HCEC 1CT (cell line): ENCODE measurements at regions not wholly inside any gene's neighbourhood (a gene's known extent, or its start where the extent isn't known, plus 50 kb on each side); places are given as distances from the start of the nearest gene placed in this dataset.
A peak's percentile ranks its signal among the peaks of the same experiment; 100 is the strongest.

Experiments used
- DNase-seq: peaks from one replicate; pipeline ENCODE4 v3.0.0-alpha.2; 2017

DNA sequence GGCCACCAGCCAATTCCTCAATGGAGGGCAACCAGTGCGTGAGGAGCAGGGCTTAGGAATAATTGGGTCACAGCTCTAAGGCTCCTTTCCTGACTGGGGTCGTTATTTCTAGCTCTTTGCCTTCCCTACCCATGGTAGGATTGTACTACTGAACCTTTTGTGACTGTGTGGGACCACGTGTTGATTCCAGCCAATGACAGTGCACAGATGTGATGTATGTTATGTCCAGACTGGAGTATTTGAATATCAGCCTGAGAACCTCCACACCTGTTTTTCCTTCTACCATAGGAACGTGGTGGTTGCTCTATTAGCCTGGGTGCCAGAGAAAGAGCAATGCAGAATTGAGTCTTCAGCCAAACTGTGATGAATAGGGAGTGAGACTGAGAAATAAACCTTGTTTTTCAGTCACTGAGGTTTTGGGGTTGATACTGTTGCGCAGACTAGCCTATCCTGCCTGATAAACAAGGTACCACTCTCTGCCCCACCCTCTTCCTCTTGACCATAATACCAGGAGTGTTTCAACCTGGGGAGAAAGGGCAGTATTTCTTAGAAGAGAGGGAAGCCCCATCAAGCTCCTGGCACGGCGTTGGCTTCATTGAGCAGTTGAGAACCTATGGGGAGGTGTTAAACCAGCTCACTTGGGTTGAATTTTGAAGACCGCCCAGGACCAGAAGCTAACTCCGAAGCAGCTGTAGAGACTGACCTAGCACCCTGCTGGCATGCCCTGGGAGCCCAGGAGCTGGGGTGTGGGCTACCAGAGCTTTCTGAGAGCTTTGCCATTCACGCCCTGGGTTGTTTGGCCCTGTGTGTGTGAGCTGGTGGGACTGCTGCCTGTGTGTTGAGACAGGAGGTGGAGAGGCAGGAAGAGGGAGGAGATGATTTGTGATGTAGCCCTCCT lies 105.5 kb upstream of the BACH2 start:
- DNase-seq: no peak

DNA sequence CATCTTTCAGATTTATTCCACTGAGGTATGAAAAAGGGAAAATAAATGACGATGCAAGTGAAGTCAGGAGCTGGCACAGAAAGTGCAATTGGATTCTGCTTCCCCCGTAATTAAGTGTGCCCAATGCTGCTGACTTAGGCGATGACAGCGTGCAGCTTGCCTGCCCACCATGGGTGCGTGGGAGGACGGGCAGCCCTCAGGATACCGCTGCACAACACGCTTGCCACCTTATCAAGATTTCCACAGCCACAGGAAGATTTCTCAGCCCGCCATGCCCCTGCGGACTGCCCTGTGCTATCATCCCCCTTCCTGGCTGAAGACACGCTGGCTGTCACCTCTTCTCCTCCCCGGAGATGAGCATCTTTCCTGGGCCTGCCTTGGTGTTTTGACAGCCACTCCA lies 103.3 kb upstream of the BACH2 start:
- no peak for DNase-seq

- DNase-seq: no peak
These were observed 101.5 kb upstream of the BACH2 start for GRCh38 chr6:90397929-90398674.

DNA sequence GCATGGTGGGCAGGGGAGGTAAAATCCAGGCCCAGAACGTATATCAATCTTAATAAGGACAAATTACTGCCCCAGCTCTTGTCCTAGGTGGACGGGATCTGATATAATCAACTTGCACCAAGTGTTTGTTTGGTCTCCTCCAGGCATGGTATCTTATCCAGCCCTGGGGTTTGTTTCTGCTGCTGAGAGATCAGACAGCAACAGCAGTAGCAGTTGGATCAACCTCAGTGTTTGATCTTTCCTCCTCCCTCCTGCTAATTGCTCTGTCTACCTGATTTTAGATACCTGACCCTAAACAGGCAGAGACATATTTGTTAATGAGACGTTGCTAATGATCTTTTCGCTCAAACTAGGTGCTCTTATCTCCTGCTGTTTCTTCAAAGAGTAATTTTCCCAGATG lies 100.4 kb upstream of the BACH2 start:
- no peak for DNase-seq

DNA sequence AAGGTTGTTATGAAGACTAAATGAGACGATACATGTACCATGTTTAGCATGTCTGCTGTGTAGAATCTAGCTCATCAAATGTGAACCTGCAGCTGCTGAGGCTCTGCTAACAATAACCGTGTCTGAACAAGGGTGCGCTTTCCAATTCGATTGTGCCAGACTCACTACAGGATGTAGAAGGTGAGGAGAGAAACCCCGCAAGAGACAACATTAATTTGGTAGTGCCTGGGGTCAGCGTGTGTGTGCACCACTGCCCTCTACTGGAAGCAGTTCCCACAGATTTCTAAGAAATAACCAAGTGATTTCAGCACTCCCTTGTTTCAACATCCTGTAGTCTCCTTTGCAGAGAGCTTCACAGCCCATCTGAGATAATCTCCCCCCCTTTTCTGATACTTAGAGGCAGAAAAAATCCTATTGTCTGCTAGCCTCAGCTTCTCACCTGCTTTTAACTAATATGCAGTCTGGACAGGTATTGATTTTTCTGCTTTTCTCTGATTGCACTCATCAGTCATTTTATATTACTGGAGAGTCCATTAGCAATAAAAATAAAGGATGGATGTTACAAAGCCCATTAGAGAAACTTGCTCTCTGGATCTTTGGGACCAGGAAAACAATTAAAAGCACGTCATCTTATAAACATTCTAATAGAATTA lies 96.7 kb upstream of the BACH2 start:
- peak; percentile 44 for DNase-seq

- DNase-seq: no peak
These were observed 93.7 kb upstream of the BACH2 start for GRCh38 chr6:90390379-90390778.

GRCh38 chr6:90388395-90388794 lies 91.8 kb upstream of the BACH2 start:
- DNase-seq: no peak

DNA sequence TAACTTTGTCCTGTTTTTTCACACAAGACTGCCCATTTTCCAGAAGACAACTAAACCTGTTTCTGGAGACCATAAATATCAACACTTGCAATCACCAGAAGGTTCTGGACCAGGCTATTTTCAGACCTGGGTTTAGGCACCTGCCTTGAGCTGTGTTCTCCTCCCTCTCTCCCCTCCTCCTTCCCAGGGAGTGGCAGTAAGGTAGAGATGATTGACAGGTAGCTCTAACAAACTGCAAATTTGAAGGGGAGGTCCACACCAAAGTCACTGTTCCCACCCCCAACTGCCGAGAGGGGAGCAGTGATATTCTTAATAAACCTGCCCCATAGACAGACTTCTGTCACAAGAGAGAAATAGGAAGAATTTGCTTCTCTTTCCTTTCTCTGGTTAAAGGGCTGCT lies 91.2 kb upstream of the BACH2 start:
- DNase-seq: no peak

- DNase-seq: no peak
These were observed 90.7 kb upstream of the BACH2 start for GRCh38 chr6:90387383-90387775.

DNA sequence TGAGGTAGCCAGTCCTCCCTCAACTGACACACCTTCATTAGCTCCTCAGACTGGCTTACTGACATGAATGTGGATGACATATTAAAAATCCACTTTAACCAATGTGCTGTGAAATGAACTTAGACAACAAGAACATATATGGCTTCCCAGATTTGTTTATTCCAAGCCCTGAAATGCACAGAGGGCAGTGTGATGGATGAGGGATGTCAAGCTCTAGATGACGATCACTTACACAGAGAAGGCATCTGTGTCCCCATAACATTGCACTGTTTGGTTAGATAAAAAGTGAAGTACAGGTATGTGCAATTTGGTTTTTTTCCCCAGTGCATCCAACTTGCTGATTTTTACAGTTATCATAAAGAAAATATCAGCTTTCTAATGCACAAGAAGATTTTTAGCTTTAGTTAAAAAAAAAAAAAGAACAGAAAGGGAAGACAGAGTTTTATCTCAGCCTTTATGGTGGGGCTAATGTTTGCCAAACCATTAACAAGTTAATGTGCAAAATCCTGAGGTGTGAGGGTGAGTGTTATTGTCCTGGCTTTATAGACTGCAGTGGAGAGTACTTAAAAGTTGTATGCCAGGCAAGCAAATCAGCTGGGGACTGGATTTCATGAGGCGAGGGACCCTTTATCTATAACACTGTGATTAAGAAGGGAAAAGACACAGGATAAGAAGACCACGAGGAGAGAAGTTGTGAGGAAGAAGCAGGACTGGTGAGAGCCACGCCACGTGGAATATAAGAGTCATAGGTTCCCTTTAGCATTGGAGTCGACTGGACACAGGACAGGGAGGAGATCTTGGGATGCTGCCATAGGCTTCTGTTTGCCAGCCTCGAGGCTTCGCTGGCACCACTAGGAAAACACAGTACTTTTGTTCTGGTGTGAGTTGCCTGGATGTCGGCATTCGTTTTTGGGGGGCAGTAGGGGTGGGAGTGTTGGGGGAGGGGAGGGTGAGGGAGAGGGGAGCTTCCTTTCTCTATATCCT lies 90.0 kb upstream of the BACH2 start:
- DNase-seq: no peak

- DNase-seq: no peak
These were observed 89.2 kb upstream of the BACH2 start for GRCh38 chr6:90385759-90386313.

DNA sequence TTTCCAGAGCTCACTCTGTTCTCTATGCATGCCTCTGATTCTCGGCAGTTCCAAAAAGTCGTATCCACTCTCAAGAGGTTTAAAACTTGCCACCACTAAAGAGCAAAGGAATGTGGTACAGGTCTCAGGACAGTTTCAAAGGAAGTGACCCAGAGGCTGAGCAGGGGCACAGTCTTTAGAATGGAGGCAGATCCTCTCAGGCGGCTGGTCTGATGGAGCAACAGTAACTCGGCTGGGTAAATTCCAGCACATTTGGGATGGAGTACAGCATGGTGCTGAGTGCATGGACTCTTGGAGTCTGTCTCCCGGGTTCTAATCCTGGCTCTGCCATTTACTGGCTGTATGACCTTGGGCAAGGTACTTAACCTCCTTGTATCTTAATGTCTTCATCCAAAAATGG lies 88.1 kb upstream of the BACH2 start:
- no peak for DNase-seq

- no peak for DNase-seq
These were observed 86.7 kb upstream of the BACH2 start for GRCh38 chr6:90383196-90383822.

DNA sequence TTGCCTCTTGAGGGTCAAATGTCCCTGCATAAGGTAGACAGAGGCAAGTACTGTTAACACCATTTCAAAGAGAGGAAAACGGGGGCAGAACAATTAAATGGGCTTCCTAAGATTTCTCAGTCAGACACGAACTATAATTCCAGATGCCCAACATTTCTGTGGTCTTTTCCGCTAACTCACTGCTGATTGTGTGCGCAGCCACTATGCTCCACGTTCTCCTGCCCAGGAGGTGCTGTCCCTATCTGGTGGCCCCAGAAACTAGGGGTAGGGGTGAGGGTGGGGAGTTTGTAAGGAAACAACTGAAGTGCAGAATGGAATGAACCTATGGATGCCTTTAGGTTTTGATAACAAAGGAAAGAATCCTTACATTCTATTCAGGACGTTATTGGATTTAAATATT lies 86.1 kb upstream of the BACH2 start:
- DNase-seq: no peak

GRCh38 chr6:90375681-90376439 lies 79.2 kb upstream of the BACH2 start:
- peak; percentile 71 for DNase-seq

DNA sequence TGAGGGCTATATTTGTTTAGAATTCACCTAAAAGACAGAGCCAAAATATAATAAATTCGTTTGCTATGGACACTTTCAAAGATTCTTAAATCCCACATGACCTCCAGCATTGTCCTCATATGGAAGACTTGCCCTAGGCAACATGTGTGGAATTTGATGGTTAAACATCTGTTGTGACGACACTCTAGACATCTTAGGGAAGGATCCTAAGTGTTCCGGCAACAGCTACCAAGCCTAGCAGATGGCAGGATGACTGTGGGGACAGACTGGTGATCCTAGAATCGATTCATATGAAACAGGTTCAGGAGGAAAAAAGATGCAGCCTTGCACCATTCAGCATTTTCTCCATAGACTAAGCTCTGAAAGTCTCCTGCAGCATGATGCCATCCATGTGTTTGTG lies 77.6 kb upstream of the BACH2 start:
- no peak for DNase-seq

DNA sequence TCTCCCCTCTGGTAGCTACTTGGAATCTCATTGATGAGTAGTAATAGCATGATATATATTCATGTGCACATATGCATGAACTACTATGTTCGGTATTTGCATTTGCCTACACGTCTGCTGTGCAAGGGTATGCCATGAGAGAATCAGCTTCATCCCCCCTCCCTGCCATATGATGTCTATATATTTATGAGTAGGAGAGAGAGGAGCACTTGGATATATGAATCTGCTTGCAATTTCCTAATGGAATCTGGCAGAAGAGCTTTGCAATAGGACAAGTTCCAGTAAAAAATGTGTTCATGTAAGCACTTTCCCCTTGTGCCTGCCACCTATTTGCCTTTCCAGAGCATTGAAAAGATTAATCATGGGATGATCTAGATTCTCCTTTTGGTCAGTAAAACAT lies 76.2 kb upstream of the BACH2 start:
- no peak for DNase-seq

DNA sequence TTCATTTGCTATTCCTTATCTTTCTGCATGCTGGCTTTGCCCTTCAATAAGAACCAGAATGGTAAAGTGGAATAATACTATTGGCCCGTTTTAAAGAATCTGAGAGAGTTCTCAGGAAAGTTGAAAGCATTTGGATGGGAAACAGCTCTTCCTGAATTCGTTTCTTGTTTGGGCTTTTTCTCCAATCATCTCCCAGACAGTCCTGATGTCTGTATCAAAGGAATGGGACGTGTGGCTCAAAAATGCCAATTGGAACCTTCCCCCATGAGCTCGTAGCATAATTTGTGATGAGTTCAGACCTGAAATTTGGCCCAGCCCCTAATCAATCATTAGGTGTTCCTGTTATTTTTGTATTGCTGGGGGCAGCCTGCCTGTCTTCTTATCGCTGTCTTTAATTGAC lies 75.8 kb upstream of the BACH2 start:
- DNase-seq: no peak

DNA sequence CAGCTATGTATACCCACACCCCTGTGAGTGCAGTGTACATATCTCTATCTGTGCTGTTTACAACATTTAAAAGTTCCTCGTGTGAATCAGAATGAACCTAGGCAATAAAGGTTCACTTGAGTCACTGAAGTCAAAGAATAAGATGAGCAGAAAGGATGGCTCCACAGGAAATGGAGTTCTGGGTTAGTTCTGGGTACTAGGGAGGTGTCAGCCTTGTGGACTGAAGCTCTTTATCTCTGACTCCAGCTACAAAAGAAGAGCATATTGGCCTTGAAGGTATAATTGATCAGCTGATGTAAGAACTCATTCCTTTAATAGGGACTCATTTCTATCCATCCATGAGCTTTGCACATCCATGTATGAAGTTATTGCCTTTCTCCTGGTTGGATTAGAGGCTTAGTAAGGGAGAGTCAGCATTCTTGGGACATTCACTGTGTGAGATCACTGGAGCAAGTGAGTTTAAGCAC lies 73.9 kb upstream of the BACH2 start:
- DNase-seq: no peak

- DNase-seq: no peak
These were observed 73.0 kb upstream of the BACH2 start for GRCh38 chr6:90369651-90370050.

DNA sequence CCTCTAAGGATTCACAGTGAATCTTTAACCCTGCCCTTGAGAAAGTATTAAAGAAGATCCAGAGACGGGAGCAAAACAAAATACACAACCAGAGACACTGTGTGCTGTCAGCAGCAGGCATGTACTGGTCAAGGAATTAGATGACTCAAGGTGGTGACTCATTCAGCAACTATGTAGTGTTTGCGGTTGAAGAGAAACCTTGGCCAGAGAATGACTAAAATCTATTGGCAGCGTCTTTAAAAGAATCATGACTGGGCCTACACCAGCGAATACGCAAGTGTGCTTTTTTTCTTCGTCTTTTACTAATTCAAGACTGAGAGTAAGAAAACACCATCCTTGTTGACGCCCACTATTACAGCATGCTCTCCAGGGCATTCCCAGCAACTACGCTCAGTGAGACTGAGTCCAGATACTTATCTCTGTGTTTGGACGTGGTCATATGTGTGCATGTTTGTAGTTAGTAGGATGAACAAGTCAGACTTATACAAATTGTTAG lies 72.4 kb upstream of the BACH2 start:
- DNase-seq: peak; percentile 100
